ENCODE measurements at regions not wholly inside any gene's neighbourhood (a gene's known extent, or its start where the extent isn't known, plus 50 kb on each side); places are given as distances from the start of the nearest gene placed in this dataset.

GRCh38 chr4:117941611-117942010 is 92.7 kb upstream of the NDST3 start:
- H3K27me3 ChIP-seq (replicated peaks; ENCODE audit: control insufficient read depth, insufficient read depth, low read length), result no peaks in the 10 kb centered on the region
- H3K9me3 ChIP-seq, result no peaks in the 10 kb centered on the region
- no peak overlapping the region for H3K4me3 ChIP-seq (ENCODE audit: low read depth, low read length)
- no peaks in the 10 kb centered on the region for H3K4me1 ChIP-seq
- no peaks in the 10 kb centered on the region for H3K9me3 Mint-ChIP-seq (ENCODE audit: unreplicated experiment)
- ChIA-PET CTCF (no interaction called here), POLR2A (no interaction called here)
- TF ChIP-seq CTCF (IDR thresholded peaks at IDR 0.05; ENCODE audit: insufficient read depth in 1 of 2, low read depth in 1 of 2, low read length in 1 of 2, severe bottlenecking in 1 of 2, unreplicated experiment in 1 of 2), result no peak
- no peaks in the 10 kb centered on the region for H3K36me3 Mint-ChIP-seq (ENCODE audit: insufficient read depth, unreplicated experiment)
- no peaks in the 10 kb centered on the region for H3K27me3 Mint-ChIP-seq (ENCODE audit: insufficient read depth, unreplicated experiment)
- H3K4me1 Mint-ChIP-seq (ENCODE audit: low read depth, unreplicated experiment), result no peaks in the 10 kb centered on the region
- no peaks in the 10 kb centered on the region for H3K36me3 ChIP-seq (ENCODE audit: control insufficient read depth, insufficient read depth, low read length)
- no TSS peak for BruUV-seq (replicated peaks)
- DNase-seq, result no peak
- no peak overlapping the region for H3K27ac Mint-ChIP-seq (ENCODE audit: unreplicated experiment)
- intact Hi-C loops (cut with micrococcal nuclease; ENCODE audit: unreplicated experiment), result no loop called here
- H3K4me3 Mint-ChIP-seq (ENCODE audit: unreplicated experiment), result no peak overlapping the region

GRCh38 chr4:117949621-117950020 is 84.7 kb upstream of the NDST3 start:
- DNase-seq, result no peak
- TF ChIP-seq CTCF (IDR thresholded peaks at IDR 0.05; ENCODE audit: insufficient read depth in 1 of 2, low read depth in 1 of 2, low read length in 1 of 2, severe bottlenecking in 1 of 2, unreplicated experiment in 1 of 2), result no peak
- no peaks in the 10 kb centered on the region for H3K36me3 ChIP-seq (ENCODE audit: control insufficient read depth, insufficient read depth, low read length)
- intact Hi-C loops (cut with micrococcal nuclease; ENCODE audit: unreplicated experiment), result no loop called here
- BruUV-seq (replicated peaks), result no TSS peak
- Mint-ChIP-seq H3K9me3 (ENCODE audit: unreplicated experiment) (no peaks in the 10 kb centered on the region), H3K27ac (ENCODE audit: unreplicated experiment) (no peak overlapping the region), H3K4me1 (ENCODE audit: low read depth, unreplicated experiment) (no peaks in the 10 kb centered on the region), H3K36me3 (ENCODE audit: insufficient read depth, unreplicated experiment) (no peaks in the 10 kb centered on the region), H3K27me3 (ENCODE audit: insufficient read depth, unreplicated experiment) (no peaks in the 10 kb centered on the region), H3K4me3 (ENCODE audit: unreplicated experiment) (no peak overlapping the region)
- no peaks in the 10 kb centered on the region for H3K27me3 ChIP-seq (replicated peaks; ENCODE audit: control insufficient read depth, insufficient read depth, low read length)
- POLR2A ChIA-PET, result no interaction called here
- H3K4me1 ChIP-seq, result no peaks in the 10 kb centered on the region
- CTCF ChIA-PET, result no interaction called here
- H3K4me3 ChIP-seq (ENCODE audit: low read depth, low read length), result no peak overlapping the region
- H3K9me3 ChIP-seq, result no peaks in the 10 kb centered on the region

DNA sequence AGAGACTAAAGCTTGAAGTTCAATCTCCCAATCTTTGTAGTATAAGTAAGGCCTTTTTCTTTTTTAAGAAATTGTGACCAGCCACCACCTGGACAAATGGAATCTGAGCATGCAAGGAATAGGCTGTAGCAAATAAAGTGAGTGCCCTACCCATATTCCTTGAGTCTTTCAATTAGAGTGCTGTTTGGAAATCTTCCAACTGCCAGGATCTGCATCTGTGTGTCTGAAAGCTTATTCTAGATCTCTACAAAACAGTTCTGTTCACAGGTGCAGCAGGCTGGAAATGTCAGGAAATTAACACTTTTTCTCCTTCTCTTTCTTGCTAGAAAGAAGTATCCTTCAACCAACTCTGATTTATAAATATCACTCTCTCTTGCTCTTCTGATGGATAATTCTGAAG is 76.7 kb upstream of the NDST3 start:
- no TSS peak for BruUV-seq (replicated peaks)
- no peaks in the 10 kb centered on the region for H3K9me3 Mint-ChIP-seq (ENCODE audit: unreplicated experiment)
- intact Hi-C loops (cut with micrococcal nuclease; ENCODE audit: unreplicated experiment), result no loop called here

More for the DNA sequence above, 76.7 kb upstream of the NDST3 start:
- Mint-ChIP-seq H3K27me3 (ENCODE audit: insufficient read depth, unreplicated experiment) (no peaks in the 10 kb centered on the region), H3K36me3 (ENCODE audit: insufficient read depth, unreplicated experiment) (no peaks in the 10 kb centered on the region), H3K4me3 (ENCODE audit: unreplicated experiment) (no peak overlapping the region), H3K4me1 (ENCODE audit: low read depth, unreplicated experiment) (no peaks in the 10 kb centered on the region), H3K27ac (ENCODE audit: unreplicated experiment) (no peak overlapping the region)
- Histone ChIP-seq H3K36me3 (ENCODE audit: control insufficient read depth, insufficient read depth, low read length) (no peaks in the 10 kb centered on the region), H3K4me3 (ENCODE audit: low read depth, low read length) (no peak overlapping the region), H3K9me3 (no peaks in the 10 kb centered on the region), H3K4me1 (no peaks in the 10 kb centered on the region), H3K27me3 (replicated peaks; ENCODE audit: control insufficient read depth, insufficient read depth, low read length) (no peaks in the 10 kb centered on the region)
- POLR2A ChIA-PET, result no interaction called here
- no peak for TF ChIP-seq CTCF (IDR thresholded peaks at IDR 0.05; ENCODE audit: insufficient read depth in 1 of 2, low read depth in 1 of 2, low read length in 1 of 2, severe bottlenecking in 1 of 2, unreplicated experiment in 1 of 2)
- no peak for DNase-seq
- CTCF ChIA-PET, result no interaction called here
